ENCODE measurements at regions not wholly inside any gene's neighbourhood (a gene's known extent, or its start where the extent isn't known, plus 50 kb on each side); places are given as distances from the start of the nearest gene placed in this dataset.
"Not testable (repeated sequence)": the region's sequence is repeated elsewhere in the genome, so short reads cannot be mapped to it uniquely, and the experiment has no call there.

DNA sequence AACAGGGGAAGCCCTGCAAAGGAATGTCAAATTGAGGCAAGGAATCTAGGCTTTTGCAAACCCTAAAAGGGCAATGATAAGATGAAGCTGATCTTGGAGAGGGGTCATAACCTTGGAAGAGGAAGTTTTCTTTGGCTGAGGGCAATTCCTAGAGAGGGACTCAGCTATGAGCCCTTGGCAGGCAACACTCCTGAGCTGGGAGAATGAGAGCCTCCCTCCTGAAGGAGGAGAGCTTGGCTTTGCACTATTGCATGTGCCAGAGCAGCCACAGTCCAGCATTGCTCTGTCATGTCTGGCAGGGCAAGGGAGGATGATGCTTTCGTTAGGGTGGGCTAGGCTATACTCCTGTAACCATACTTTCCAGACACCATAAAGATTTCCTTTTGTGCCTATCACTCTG, 299.4 kb upstream of the NPSR1 start:
- TF ChIP-seq, protein P1, sequence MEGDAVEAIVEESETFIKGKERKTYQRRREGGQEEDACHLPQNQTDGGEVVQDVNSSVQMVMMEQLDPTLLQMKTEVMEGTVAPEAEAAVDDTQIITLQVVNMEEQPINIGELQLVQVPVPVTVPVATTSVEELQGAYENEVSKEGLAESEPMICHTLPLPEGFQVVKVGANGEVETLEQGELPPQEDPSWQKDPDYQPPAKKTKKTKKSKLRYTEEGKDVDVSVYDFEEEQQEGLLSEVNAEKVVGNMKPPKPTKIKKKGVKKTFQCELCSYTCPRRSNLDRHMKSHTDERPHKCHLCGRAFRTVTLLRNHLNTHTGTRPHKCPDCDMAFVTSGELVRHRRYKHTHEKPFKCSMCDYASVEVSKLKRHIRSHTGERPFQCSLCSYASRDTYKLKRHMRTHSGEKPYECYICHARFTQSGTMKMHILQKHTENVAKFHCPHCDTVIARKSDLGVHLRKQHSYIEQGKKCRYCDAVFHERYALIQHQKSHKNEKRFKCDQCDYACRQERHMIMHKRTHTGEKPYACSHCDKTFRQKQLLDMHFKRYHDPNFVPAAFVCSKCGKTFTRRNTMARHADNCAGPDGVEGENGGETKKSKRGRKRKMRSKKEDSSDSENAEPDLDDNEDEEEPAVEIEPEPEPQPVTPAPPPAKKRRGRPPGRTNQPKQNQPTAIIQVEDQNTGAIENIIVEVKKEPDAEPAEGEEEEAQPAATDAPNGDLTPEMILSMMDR (IDR thresholded peaks at IDR 0.05), result not testable (repeated sequence)
- TF ChIP-seq POLR2AphosphoS5, EP300, POLR2A (IDR thresholded peaks at IDR 0.05): not testable (repeated sequence)
